ENCODE measurements at regions not wholly inside any gene's neighbourhood (a gene's known extent, or its start where the extent isn't known, plus 50 kb on each side); places are given as distances from the start of the nearest gene placed in this dataset.

DNA sequence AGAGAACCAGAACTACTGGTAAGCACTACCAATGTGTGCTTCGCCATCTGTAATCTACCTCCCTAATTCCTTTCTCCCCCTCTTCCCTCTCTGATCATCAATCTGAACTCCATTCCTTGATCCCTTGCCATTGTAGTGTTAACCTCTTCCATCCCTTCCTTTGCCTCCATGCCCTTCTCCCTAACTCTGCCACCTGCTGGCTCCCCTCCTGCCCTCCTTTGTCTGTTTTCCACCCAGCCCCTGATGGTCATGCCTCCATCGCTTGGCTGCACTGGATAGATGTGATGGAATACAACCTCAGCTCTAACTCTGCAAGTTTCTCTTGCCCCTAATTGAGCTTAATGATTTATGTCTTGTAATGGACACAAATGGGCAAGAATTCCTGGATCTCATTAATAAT lies 108.2 kb upstream of the ASIC2 start:
- DNase-seq, result no peak
- Histone ChIP-seq H3K9me3 (no peaks in the 10 kb centered on the region), H3K4me3 (ENCODE audit: low read depth, low read length) (no peak overlapping the region), H3K4me1 (no peaks in the 10 kb centered on the region), H3K36me3 (ENCODE audit: control insufficient read depth, insufficient read depth, low read length) (no peaks in the 10 kb centered on the region), H3K27me3 (replicated peaks; ENCODE audit: control insufficient read depth, insufficient read depth, low read length) (no peaks in the 10 kb centered on the region)
- Mint-ChIP-seq H3K4me3 (ENCODE audit: unreplicated experiment) (no peak overlapping the region), H3K36me3 (ENCODE audit: insufficient read depth, unreplicated experiment) (no peaks in the 10 kb centered on the region), H3K27me3 (ENCODE audit: insufficient read depth, unreplicated experiment) (peaks cover 20% of the 10 kb centered on the region), H3K9me3 (ENCODE audit: unreplicated experiment) (no peaks in the 10 kb centered on the region), H3K27ac (ENCODE audit: unreplicated experiment) (no peak overlapping the region), H3K4me1 (ENCODE audit: low read depth, unreplicated experiment) (no peaks in the 10 kb centered on the region)
- TF ChIP-seq, protein P1, sequence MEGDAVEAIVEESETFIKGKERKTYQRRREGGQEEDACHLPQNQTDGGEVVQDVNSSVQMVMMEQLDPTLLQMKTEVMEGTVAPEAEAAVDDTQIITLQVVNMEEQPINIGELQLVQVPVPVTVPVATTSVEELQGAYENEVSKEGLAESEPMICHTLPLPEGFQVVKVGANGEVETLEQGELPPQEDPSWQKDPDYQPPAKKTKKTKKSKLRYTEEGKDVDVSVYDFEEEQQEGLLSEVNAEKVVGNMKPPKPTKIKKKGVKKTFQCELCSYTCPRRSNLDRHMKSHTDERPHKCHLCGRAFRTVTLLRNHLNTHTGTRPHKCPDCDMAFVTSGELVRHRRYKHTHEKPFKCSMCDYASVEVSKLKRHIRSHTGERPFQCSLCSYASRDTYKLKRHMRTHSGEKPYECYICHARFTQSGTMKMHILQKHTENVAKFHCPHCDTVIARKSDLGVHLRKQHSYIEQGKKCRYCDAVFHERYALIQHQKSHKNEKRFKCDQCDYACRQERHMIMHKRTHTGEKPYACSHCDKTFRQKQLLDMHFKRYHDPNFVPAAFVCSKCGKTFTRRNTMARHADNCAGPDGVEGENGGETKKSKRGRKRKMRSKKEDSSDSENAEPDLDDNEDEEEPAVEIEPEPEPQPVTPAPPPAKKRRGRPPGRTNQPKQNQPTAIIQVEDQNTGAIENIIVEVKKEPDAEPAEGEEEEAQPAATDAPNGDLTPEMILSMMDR (IDR thresholded peaks at IDR 0.05; ENCODE audit: insufficient read depth in 1 of 2, low read depth in 1 of 2, low read length in 1 of 2, severe bottlenecking in 1 of 2, unreplicated experiment in 1 of 2), result no peak
- POLR2A ChIA-PET, result no interaction called here
- BruUV-seq (replicated peaks), result no TSS peak
- CTCF ChIA-PET, result no interaction called here
- intact Hi-C loops (cut with micrococcal nuclease; ENCODE audit: unreplicated experiment), result no loop called here

DNA sequence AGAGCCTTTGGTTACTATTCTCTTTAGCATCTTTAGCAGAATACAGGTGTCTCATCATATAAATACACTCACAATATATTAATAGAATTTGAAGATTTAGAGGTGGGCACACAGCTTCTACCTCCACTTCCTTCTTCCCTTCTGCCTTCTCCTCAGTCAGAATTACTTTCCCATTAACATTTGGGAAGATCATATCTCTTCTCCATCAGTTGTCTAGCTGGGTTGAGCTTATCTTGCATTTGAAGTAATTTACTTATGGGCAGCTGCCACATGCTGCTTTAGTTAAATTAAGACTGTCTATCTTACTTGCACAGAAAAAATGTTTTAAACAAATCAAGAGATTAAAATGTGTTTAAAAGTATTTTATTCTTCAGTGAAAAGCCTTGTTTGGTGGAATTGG lies 110.1 kb upstream of the ASIC2 start:
- POLR2A ChIA-PET, result no interaction called here

DNA sequence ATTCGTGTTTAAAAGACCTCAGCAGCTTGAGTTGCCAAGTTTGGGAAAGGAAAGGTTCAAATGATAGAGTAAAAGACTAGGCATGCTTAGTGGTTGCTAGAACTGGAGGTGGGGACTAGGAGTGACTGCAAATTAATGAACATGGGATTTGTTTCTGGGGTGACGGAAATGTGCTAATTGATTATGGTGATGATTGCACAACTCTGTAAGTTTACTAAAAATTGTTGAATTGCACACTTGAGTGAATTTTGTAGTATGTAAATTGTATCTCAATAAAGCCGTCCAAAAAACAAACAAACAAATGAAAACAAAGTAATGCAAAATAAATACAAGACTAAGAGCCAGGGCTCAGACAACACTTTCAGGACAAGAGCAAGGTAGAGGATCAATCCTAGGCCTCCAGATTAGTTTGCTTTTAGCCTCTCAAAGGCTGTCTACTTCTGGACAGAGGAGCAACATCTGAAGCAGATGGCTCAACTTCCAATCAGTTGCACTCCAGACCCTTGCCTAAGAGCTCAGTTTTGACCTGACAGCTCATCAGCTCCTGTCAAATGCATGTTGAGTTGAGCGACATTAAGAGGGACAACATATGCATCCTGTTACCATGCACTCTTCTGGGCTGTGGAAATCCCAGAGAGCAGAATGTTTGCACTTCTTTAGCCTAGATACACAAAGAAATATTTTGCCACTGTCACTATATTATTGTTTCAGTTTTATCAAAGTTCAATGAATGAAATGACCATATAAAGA lies 111.2 kb upstream of the ASIC2 start:
- TF ChIP-seq, protein P1 (IDR thresholded peaks at IDR 0.05; ENCODE audit: insufficient read depth in 1 of 2, low read depth in 1 of 2, low read length in 1 of 2, severe bottlenecking in 1 of 2, unreplicated experiment in 1 of 2), result no peak
- intact Hi-C loops (cut with micrococcal nuclease; ENCODE audit: unreplicated experiment), result no loop called here
- POLR2A ChIA-PET, result no interaction called here

More for the DNA sequence above, 110.1 kb upstream of the ASIC2 start:
- CTCF ChIA-PET, result no interaction called here
- Histone ChIP-seq H3K9me3 (no peaks in the 10 kb centered on the region), H3K27me3 (replicated peaks; ENCODE audit: control insufficient read depth, insufficient read depth, low read length) (no peaks in the 10 kb centered on the region), H3K4me3 (ENCODE audit: low read depth, low read length) (no peak overlapping the region), H3K36me3 (ENCODE audit: control insufficient read depth, insufficient read depth, low read length) (no peaks in the 10 kb centered on the region), H3K4me1 (no peaks in the 10 kb centered on the region)
- DNase-seq, result no peak
- Mint-ChIP-seq H3K27ac (ENCODE audit: unreplicated experiment) (no peak overlapping the region), H3K4me1 (ENCODE audit: low read depth, unreplicated experiment) (no peaks in the 10 kb centered on the region), H3K4me3 (ENCODE audit: unreplicated experiment) (no peak overlapping the region), H3K9me3 (ENCODE audit: unreplicated experiment) (no peaks in the 10 kb centered on the region), H3K36me3 (ENCODE audit: insufficient read depth, unreplicated experiment) (no peaks in the 10 kb centered on the region), H3K27me3 (ENCODE audit: insufficient read depth, unreplicated experiment) (peaks cover 20% of the 10 kb centered on the region)
- intact Hi-C loops (cut with micrococcal nuclease; ENCODE audit: unreplicated experiment), result no loop called here
- BruUV-seq (replicated peaks), result no TSS peak
- TF ChIP-seq, protein P1 (IDR thresholded peaks at IDR 0.05; ENCODE audit: insufficient read depth in 1 of 2, low read depth in 1 of 2, low read length in 1 of 2, severe bottlenecking in 1 of 2, unreplicated experiment in 1 of 2), result no peak

More for the DNA sequence above, 111.2 kb upstream of the ASIC2 start:
- no peaks in the 10 kb centered on the region for H3K4me1 Mint-ChIP-seq (ENCODE audit: low read depth, unreplicated experiment)
- CTCF ChIA-PET, result no interaction called here
- H3K4me3 ChIP-seq (ENCODE audit: low read depth, low read length), result no peak overlapping the region
- no peak for DNase-seq
- H3K9me3 Mint-ChIP-seq (ENCODE audit: unreplicated experiment), result no peaks in the 10 kb centered on the region
- peaks cover 23% of the 10 kb centered on the region for H3K27me3 Mint-ChIP-seq (ENCODE audit: insufficient read depth, unreplicated experiment)
- no peaks in the 10 kb centered on the region for H3K36me3 ChIP-seq (ENCODE audit: control insufficient read depth, insufficient read depth, low read length)
- BruUV-seq (replicated peaks), result no TSS peak
- H3K4me1 ChIP-seq, result no peaks in the 10 kb centered on the region
- no peak overlapping the region for H3K27ac Mint-ChIP-seq (ENCODE audit: unreplicated experiment)
- no peaks in the 10 kb centered on the region for H3K27me3 ChIP-seq (replicated peaks; ENCODE audit: control insufficient read depth, insufficient read depth, low read length)
- no peaks in the 10 kb centered on the region for H3K9me3 ChIP-seq
- no peak overlapping the region for H3K4me3 Mint-ChIP-seq (ENCODE audit: unreplicated experiment)
- no peaks in the 10 kb centered on the region for H3K36me3 Mint-ChIP-seq (ENCODE audit: insufficient read depth, unreplicated experiment)
